SK-N-MC (cell line): ENCODE measurements at regions not wholly inside any gene's neighbourhood (a gene's known extent, or its start where the extent isn't known, plus 50 kb on each side); places are given as distances from the start of the nearest gene placed in this dataset.

Experiments
- EZH2 ChIP-seq: fragments of 200-600 bp; sonication (generic); IDR thresholded peaks from one replicate; pipeline ENCODE4 v1.6.1; 2017; ENCODE audit warnings: antibody characterized with exemption
- POLR2AphosphoS5 ChIP-seq: IDR thresholded peaks from 2 replicates; pipeline ENCODE4 v1.6.1; 2012; ENCODE audit warnings: mild to moderate bottlenecking, low read depth, low read length, borderline replicate concordance

DNA sequence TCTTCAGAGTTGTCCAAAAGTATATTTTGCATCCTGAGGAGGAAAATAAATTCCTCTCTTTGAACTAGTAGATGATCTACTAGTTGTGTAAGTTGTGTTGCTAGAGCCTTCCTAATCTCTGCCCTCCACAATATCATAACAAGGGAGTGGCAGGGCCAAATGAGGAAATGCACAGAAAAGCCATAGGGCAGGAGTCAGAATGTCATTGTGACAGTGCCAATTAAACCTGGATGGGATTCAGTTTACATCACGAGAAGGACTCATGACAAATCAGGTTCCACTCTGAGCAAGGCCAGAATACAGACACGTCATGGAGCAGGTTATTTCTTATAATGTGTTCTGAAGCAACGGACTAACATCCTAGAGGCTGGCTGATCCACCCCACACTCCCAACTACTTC is 483.2 kb downstream of the CNTN6 start:
- TF ChIP-seq POLR2AphosphoS5 (no peak), EZH2 (no peak)
